ENCODE measurements at regions not wholly inside any gene's neighbourhood (a gene's known extent, or its start where the extent isn't known, plus 50 kb on each side); places are given as distances from the start of the nearest gene placed in this dataset.

- WGBS, 2 donors = 89 to 94% methylated on average over 3 of the region's 3 CpGs
- TF ChIP-seq POLR2A (IDR thresholded peaks at IDR 0.05) = no peak
- TF ChIP-seq CTCF (IDR thresholded peaks at IDR 0.05) = no peak
- no peak for DNase-seq
- no peaks in the 10 kb centered on the region for H3K27me3 ChIP-seq
- no peak overlapping the region for H3K4me3 ChIP-seq
- H3K27ac ChIP-seq = no peak overlapping the region
- H3K9me3 ChIP-seq = no peaks in the 10 kb centered on the region
- H3K4me1 ChIP-seq = no peaks in the 10 kb centered on the region
- H3K36me3 ChIP-seq (ENCODE audit: low read depth, missing control alignments) = no peaks in the 10 kb centered on the region
- intact Hi-C loops (cut with DNase I; ENCODE audit: low total_unique reads) = no loop called here
These were observed 133.8 kb upstream of the NAALADL2 start for GRCh38 chr3:174725303-174725702.

GRCh38 chr3:174737966-174738365 lies 121.2 kb upstream of the NAALADL2 start:
- Histone ChIP-seq H3K9me3 (no peaks in the 10 kb centered on the region), H3K4me1 (no peaks in the 10 kb centered on the region), H3K27ac (no peak overlapping the region), H3K36me3 (ENCODE audit: low read depth, missing control alignments) (no peaks in the 10 kb centered on the region), H3K4me3 (no peak overlapping the region), H3K27me3 (no peaks in the 10 kb centered on the region)
- intact Hi-C loops (cut with DNase I; ENCODE audit: low total_unique reads) = no loop called here
- no peak for DNase-seq
- 90 to 92% methylated on average over 3 of the region's 3 CpGs for WGBS, 2 donors
- TF ChIP-seq POLR2A (IDR thresholded peaks at IDR 0.05) = no peak
- TF ChIP-seq CTCF (IDR thresholded peaks at IDR 0.05) = no peak

DNA sequence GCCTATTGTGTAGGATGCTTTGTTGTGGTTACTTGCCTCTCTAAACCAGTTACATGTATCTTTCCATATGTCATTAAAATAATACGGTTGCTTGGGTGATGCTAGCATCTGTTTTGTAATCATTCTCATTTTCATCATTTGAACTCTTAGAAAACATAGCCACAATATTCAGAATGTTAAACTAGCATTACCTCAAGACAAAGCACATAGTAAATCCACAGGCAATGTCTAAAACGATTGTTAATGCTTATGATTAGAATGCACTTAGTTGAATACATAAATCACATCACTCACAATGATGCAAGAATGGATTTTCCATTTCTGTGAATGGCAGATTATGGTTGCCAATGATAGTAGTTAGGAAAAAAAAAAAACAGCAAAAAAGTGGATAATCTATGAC lies 110.0 kb upstream of the NAALADL2 start:
- DNase-seq = no peak
- H3K9me3 ChIP-seq = no peaks in the 10 kb centered on the region
- no peak for TF ChIP-seq POLR2A (IDR thresholded peaks at IDR 0.05)
- TF ChIP-seq CTCF (IDR thresholded peaks at IDR 0.05) = no peak
- no peak overlapping the region for H3K4me3 ChIP-seq
- H3K4me1 ChIP-seq = no peaks in the 10 kb centered on the region
- H3K27me3 ChIP-seq = no peaks in the 10 kb centered on the region
- intact Hi-C loops (cut with DNase I; ENCODE audit: low total_unique reads) = no loop called here
- WGBS, 2 donors = 84 to 87% methylated on average over 2 of the region's 2 CpGs
- no peaks in the 10 kb centered on the region for H3K36me3 ChIP-seq (ENCODE audit: low read depth, missing control alignments)
- H3K27ac ChIP-seq = no peak overlapping the region

GRCh38 chr3:174755833-174756829 lies 103.0 kb upstream of the NAALADL2 start:
- WGBS, 2 donors = 84 to 87% methylated on average over 6 of the region's 6 CpGs
- no peaks in the 10 kb centered on the region for H3K27me3 ChIP-seq
- H3K9me3 ChIP-seq = no peaks in the 10 kb centered on the region
- TF ChIP-seq POLR2A (IDR thresholded peaks at IDR 0.05) (no peak), CTCF (IDR thresholded peaks at IDR 0.05) (no peak)
- H3K36me3 ChIP-seq (ENCODE audit: low read depth, missing control alignments) = no peaks in the 10 kb centered on the region
- no peaks in the 10 kb centered on the region for H3K4me1 ChIP-seq
- no peak overlapping the region for H3K27ac ChIP-seq
- intact Hi-C loops (cut with DNase I; ENCODE audit: low total_unique reads) = no loop called here
- no peak overlapping the region for H3K4me3 ChIP-seq
- no peak for DNase-seq

- no peak overlapping the region for H3K27ac ChIP-seq
These were observed 100.2 kb upstream of the NAALADL2 start for GRCh38 chr3:174758943-174759342.

More at GRCh38 chr3:174758943-174759342, 100.2 kb upstream of the NAALADL2 start:
- TF ChIP-seq POLR2A (IDR thresholded peaks at IDR 0.05) (no peak), CTCF (IDR thresholded peaks at IDR 0.05) (no peak)
- intact Hi-C loops (cut with DNase I; ENCODE audit: low total_unique reads) = no loop called here
- DNase-seq = no peak
- no peak overlapping the region for H3K4me3 ChIP-seq
- H3K36me3 ChIP-seq (ENCODE audit: low read depth, missing control alignments) = no peaks in the 10 kb centered on the region
- H3K9me3 ChIP-seq = no peaks in the 10 kb centered on the region
- H3K27me3 ChIP-seq = no peaks in the 10 kb centered on the region
- H3K4me1 ChIP-seq = no peaks in the 10 kb centered on the region
